Amygdala (tissue), 56 donors: ENCODE measurements at regions not wholly inside any gene's neighbourhood (a gene's known extent, or its start where the extent isn't known, plus 50 kb on each side); places are given as distances from the start of the nearest gene placed in this dataset.
A peak's percentile ranks its signal among the peaks of the same experiment; 100 is the strongest.
"Not testable (repeated sequence)": the region's sequence is repeated elsewhere in the genome, so short reads cannot be mapped to it uniquely, and the experiment has no call there.

Experiments used
- DNase-seq, 56 donors: peaks; one replicate each; lab custom pipeline; 2025; lab: John Stamatoyannopoulos, UW

DNA sequence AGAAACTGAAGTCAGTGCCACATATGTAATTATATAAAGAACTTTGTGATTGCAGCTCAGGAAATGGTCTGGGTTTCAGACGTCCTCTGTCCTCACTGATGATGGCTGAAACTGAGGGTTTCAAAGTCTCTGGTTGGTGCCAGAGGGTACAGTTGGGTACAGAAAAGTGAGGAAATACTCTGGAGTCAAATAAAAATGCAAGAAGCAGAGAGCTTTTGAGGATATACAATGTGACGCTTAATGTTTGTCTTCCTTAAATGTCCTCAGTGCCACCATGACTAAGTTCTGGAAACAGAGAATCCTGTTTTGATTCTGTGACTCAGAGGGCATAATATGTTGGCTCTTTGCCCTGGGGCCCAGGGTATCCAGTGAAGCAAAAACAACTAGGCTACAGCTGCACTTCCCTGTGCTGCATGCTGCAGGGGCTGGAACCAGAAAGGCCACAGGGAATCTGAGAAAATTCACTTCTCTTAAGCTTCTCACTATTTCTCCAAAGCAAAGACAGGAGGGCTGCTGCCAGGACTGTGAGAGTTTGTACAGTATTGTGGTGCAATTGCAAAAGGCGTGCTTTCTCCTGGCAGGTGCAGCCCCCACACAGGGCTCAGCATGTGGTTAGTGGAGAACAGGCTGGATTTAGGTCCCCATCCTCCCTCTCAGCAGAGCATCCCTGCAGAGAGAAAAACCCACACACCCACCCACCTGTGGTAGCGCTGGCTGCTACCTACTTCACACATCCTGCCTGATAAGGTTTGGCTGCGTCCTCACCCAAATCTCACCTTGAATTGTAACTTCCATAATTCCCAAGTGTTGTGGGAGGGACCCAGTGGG is 169.5 kb upstream of the SVIL start:
- DNase-seq: peak in 3 of 56 donors; percentile 3 to 15 (median 4)

DNA sequence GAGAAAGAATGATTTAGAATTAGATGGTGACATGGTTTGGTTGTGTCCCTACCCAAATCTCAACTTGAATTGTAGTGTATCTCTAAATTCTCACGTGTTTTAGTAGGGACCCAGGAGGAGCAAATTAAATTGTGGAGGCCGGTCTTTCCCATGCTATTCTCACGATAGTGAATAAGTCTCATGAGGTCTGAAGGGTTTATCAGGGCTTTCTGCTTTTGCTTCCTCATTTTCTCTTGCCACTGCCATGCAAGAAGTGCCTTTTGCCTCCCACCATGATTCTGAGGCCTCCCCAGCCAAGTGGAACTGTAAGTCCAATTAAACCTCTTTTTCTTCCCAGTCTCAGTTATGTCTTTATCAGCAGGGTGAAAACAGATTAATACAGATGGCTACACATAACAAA is 167.4 kb upstream of the SVIL start:
- no peak for DNase-seq

DNA sequence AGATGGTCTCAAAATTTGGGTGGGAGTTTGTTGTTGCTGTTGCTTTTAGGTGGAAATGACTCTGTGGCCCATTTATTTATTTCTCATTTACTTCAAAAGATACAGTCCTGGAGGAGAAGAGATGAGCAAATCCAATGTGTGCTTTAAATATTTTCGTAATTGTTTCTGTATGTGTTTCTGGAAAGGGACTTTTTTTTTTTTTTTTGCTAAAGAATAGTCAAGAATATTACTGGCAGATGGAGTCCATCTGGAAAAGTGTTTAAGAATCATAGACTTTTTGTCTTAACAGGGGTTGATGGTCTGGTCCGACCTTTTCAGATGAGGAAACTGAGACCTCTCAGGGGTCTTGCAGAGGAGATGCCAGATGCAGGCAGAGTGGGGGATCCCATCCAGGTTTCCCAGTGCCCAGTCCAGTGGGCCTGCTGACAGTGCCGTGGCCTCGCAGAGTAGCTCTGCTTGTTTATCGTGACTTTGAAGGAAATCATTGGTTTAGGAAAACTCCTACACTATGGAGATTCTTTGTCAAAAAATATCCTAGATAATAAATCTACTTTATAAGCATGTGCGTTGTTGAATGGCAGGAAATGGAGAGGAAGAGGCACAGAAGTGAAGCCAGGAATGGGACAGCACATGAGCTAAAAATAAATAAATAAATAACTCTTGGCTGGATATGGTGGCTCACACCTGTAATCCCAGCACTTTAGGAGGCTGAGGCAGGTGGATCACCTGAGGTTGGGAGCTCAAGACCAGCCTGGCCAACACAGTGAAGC is 164.3 kb upstream of the SVIL start:
- no peak for DNase-seq

GRCh38 chr10:29797616-29798015 is 162.8 kb upstream of the SVIL start:
- DNase-seq: no peak

DNA sequence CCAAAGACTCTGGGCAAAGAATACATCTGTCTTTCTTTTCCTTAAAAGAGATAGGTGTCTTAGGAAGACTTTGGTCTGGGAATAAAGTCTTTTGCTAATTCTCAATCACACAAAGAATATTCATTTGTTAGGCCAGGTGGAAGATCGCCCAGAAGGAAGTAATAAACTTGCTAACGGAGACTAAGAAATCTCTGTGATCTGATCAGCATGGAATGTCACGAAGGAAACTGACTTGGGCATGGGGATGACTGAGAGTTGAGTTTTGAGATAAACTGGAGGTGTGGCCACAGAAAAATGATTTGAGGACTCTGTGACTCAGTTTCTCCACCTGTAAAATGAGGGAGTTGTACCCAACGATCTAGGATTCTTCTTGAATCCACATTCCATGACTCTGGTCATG is 161.1 kb upstream of the SVIL start:
- no peak for DNase-seq

- DNase-seq: no peak
Measured at GRCh38 chr10:29794776-29795611, 160.2 kb upstream of the SVIL start.

GRCh38 chr10:29791773-29792172 is 157.0 kb upstream of the SVIL start:
- no peak for DNase-seq

GRCh38 chr10:29790207-29790606 is 155.4 kb upstream of the SVIL start:
- no peak for DNase-seq

GRCh38 chr10:29788113-29788512 is 153.3 kb upstream of the SVIL start:
- no peak for DNase-seq

DNA sequence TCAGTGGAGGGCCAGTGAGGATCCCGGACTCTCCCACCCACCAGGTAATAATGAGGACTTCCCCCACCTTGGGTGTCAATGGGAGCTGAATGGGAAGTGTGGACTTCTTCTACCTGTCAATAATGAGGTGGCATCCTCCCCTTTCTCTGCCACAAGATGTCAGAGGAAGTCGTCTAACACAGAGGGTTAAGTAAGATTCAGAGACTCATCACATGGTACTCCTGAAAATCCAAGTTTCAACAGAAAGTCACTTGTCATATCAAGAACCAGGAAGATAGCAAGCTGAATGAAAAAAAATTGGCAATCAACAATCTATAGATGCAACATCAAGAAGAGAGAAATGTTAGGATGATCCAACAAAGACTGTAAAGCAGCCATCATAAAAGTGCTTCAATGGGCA is 150.9 kb upstream of the SVIL start:
- no peak for DNase-seq

GRCh38 chr10:29784175-29784773 is 149.5 kb upstream of the SVIL start:
- no peak for DNase-seq

- DNase-seq: no peak
Measured at GRCh38 chr10:29783201-29783947, 148.6 kb upstream of the SVIL start.

- DNase-seq: no peak
Measured at GRCh38 chr10:29780639-29781038, 145.9 kb upstream of the SVIL start.

DNA sequence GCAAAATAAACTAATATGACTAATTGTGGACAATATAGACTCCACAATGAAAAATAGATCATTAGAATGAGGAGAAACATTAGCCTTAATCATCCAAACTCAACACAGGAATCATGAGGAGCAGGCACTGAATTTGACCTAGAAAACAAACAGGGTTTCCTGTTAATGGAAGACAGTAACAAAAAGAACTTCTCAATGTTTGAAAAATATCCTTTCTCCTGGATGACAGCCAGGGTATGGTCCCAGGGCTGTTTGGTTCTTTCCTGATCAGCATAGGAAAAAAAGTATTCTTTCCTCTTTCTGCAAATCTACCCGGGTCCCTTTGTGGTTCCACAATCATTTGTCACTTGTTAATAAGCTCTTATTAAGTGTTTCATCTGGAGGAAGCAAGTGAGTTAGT is 145.3 kb upstream of the SVIL start:
- no peak for DNase-seq

DNA sequence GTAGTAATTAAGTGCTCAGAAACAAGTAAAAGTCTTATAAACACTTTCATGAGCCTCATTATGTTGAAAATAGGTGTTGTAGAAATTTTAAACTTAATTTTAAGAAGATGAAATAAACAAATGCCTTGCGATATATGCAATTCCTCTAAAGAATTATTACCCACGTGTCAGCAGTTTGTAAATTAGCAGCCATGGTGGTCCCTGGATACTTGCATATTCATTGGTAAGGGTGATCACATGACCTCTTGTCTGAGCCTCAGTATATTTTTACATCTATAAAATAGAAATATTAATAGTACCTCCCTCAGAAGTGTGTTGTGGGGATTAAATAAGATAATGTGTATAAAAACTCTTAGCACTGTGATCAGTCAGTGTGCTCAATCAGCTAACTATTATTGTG is 141.5 kb upstream of the SVIL start:
- no peak for DNase-seq

DNA sequence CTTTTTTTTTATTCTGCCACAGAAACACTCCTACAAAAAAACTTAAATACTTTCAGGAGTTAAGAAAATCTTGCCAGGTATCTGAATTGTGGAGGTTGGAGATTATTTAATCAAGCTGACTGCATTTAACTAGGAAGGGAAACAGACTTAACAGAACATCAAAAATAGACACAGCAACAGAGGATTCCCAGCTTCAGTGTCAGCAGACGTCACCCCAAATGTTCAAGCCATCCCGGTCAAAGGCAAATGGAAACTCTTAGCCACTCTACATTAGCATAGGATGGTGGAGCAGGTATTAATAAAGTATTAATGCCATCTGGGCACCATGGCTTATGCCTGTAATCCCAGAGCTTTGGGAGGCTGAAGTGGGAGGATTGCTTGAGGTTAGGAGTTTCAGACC is 139.7 kb upstream of the SVIL start:
- DNase-seq: no peak

- no peak for DNase-seq
Measured at GRCh38 chr10:29773675-29774091, 138.9 kb upstream of the SVIL start.

- no peak for DNase-seq
Measured at GRCh38 chr10:29772403-29772802, 137.6 kb upstream of the SVIL start.

- no peak for DNase-seq
Measured at GRCh38 chr10:29771376-29771775, 136.6 kb upstream of the SVIL start.

- not testable (repeated sequence) for DNase-seq
Measured at GRCh38 chr10:29769277-29769676, 134.5 kb upstream of the SVIL start.
